Thoracic aorta (tissue), 2 donors: ENCODE measurements at regions not wholly inside any gene's neighbourhood (a gene's known extent, or its start where the extent isn't known, plus 50 kb on each side); places are given as distances from the start of the nearest gene placed in this dataset.

Experiments used
- ATAC-seq: fragments of 150-250 bp; one replicate; pipeline ENCODE4 v1.8.0; 2017; ENCODE audit warnings: low read depth; ENCODE audit not compliant: insufficient number of reproducible peaks, low FRiP score
- DNase-seq: peaks from one replicate; pipeline ENCODE4 v3.0.0-alpha.2; 2020; ENCODE audit warnings: low spot score
- H3K27ac ChIP-seq, 2 donors: fragments of 200-600 bp; sonication (generic); 1 replicate in 1 of 2; 2 replicates in 1 of 2; pipeline ENCODE4 v1.5.1; 2016; ENCODE audit warnings: mild to moderate bottlenecking in 2 of 2, moderate library complexity in 2 of 2
- H3K27me3 ChIP-seq: fragments of 200-600 bp; sonication (generic); replicated peaks from 2 replicates; pipeline ENCODE4 v1.6.0; 2016; ENCODE audit warnings: mild to moderate bottlenecking; ENCODE audit not compliant: insufficient read depth
- H3K36me3 ChIP-seq: fragments of 200-600 bp; sonication (generic); one replicate; pipeline ENCODE4 v1.5.1; 2016
- H3K4me1 ChIP-seq, 2 donors: fragments of 200-600 bp; sonication (generic); 1 replicate in 1 of 2; 2 replicates in 1 of 2; pipeline versions ENCODE4 v1.5.1 to v1.6.0; 2016; ENCODE audit warnings: low read depth in 2 of 2, mild to moderate bottlenecking in 1 of 2; ENCODE audit not compliant: control insufficient read depth in 1 of 2
- H3K4me3 ChIP-seq: fragments of 200-600 bp; sonication (generic); 2 replicates; pipeline ENCODE4 v1.5.1; 2016; ENCODE audit warnings: mild to moderate bottlenecking
- H3K9me3 ChIP-seq: fragments of 200-600 bp; sonication (generic); 2 replicates; pipeline ENCODE4 v1.5.1; 2016
- TF ChIP-seq, protein P1 (sequence below): fragments of 200-600 bp; sonication (generic); IDR thresholded peaks from one replicate; pipeline ENCODE4 v1.5.1; 2019; ENCODE audit warnings: antibody characterized with exemption

DNA sequence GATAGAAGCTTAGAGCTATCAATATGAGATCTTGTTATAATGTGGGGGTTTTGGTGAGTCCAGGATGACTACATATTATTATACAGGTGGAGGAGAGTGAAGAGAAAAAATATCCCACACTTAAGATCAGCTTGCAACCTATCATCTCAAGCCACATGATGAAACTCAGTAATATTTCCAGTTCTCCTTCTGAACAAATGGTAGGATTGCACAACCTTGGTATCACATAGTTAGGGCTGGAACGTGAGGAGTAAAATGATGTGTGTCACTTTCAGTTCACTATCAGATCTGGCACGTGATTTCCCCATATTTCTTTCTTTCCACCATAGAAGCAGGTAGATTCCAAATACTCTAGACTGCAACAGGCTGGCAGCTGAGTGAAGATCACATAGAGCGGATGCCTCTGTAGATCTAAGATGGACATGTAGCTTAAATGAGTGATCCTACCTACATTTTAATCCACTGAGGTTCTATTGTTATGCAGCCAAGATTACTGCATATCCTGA lies 150.6 kb upstream of the ANKRD50 start:
- Histone ChIP-seq H3K36me3 (no peaks in the 10 kb centered on the region), H3K9me3 (no peaks in the 10 kb centered on the region), H3K4me1 (peaks cover 5 to 22% of the 10 kb centered on the region in 2 donors), H3K27me3 (no peaks in the 10 kb centered on the region), H3K4me3 (no peak overlapping the region), H3K27ac (no peak overlapping the region)
- DNase-seq = no peak
- TF ChIP-seq, protein P1, sequence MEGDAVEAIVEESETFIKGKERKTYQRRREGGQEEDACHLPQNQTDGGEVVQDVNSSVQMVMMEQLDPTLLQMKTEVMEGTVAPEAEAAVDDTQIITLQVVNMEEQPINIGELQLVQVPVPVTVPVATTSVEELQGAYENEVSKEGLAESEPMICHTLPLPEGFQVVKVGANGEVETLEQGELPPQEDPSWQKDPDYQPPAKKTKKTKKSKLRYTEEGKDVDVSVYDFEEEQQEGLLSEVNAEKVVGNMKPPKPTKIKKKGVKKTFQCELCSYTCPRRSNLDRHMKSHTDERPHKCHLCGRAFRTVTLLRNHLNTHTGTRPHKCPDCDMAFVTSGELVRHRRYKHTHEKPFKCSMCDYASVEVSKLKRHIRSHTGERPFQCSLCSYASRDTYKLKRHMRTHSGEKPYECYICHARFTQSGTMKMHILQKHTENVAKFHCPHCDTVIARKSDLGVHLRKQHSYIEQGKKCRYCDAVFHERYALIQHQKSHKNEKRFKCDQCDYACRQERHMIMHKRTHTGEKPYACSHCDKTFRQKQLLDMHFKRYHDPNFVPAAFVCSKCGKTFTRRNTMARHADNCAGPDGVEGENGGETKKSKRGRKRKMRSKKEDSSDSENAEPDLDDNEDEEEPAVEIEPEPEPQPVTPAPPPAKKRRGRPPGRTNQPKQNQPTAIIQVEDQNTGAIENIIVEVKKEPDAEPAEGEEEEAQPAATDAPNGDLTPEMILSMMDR = no peak
- no peak for ATAC-seq

DNA sequence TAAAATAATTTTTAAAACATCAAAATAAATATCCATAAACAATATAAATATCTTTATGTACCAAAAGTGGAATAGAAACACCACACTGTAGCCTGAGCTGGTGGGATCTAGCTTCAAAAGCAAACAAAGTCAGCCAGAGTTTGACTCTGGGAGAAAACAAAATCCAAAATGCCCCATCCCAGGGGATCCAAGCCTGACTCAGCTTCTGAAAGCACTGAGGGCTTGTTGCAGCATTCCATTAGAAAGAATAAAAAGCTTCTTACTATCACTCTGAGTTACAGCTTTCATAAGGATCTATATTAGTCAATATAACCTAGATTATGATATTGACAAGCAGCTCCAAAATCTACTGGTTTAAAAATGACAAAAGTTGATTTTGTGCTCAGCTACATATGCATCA lies 149.7 kb upstream of the ANKRD50 start:
- Histone ChIP-seq H3K9me3 (no peaks in the 10 kb centered on the region), H3K4me3 (no peak overlapping the region), H3K27ac (no peak overlapping the region), H3K4me1 (peaks cover 3 to 14% of the 10 kb centered on the region in 2 donors), H3K27me3 (no peaks in the 10 kb centered on the region), H3K36me3 (no peaks in the 10 kb centered on the region)
- ATAC-seq (no peak), DNase-seq (no peak)
- TF ChIP-seq, protein P1 = no peak

DNA sequence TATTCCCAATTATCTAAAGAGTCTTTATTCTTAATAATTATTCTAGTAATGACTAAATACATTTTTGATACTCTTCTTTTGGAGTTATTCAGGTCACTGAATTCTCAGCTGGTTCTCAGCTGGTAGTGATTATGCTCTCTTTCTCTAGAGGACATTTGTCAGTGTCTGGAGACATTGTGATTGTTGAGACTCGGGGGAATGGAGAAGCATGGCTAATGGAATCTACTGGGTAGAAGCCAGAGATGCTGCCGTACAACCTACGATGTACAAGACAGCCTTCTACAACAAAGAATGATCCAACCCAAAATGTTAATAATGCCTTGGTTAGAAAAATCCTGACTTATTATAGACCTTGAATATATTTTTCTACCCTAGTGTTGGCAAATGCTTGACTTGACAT lies 149.2 kb upstream of the ANKRD50 start:
- H3K36me3 ChIP-seq = no peaks in the 10 kb centered on the region
- DNase-seq (no peak), ATAC-seq (no peak)
- no peak overlapping the region for H3K27ac ChIP-seq
- no peak overlapping the region for H3K4me3 ChIP-seq
- TF ChIP-seq, protein P1 = no peak
- H3K4me1 ChIP-seq = peaks cover 3 to 10% of the 10 kb centered on the region in 2 donors
- no peaks in the 10 kb centered on the region for H3K9me3 ChIP-seq
- no peaks in the 10 kb centered on the region for H3K27me3 ChIP-seq

DNA sequence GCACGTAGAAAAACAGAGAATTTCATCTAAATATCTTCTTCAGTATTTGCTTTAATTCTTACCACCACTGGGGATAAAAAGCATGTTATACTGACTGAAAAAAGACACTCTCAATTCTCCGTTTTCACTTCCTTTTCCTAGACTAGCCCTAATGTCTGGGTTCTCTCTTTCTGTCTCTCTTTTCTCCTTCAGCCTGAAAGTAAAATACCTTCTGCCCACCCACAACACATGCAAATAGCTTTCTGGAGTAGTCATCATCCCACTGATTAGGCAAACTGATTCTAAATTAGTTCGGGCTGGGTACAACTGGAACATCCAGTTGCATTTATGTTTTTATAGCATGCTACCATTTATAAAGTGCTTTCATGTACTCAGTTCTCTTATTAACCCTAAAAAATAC lies 142.4 kb upstream of the ANKRD50 start:
- no peak for DNase-seq
- H3K9me3 ChIP-seq = no peaks in the 10 kb centered on the region
- H3K4me1 ChIP-seq = no peaks in the 10 kb centered on the region
- H3K27ac ChIP-seq = no peak overlapping the region
- no peaks in the 10 kb centered on the region for H3K36me3 ChIP-seq
- no peak for ATAC-seq
- no peak overlapping the region for H3K4me3 ChIP-seq
- no peaks in the 10 kb centered on the region for H3K27me3 ChIP-seq
- TF ChIP-seq, protein P1 = no peak

DNA sequence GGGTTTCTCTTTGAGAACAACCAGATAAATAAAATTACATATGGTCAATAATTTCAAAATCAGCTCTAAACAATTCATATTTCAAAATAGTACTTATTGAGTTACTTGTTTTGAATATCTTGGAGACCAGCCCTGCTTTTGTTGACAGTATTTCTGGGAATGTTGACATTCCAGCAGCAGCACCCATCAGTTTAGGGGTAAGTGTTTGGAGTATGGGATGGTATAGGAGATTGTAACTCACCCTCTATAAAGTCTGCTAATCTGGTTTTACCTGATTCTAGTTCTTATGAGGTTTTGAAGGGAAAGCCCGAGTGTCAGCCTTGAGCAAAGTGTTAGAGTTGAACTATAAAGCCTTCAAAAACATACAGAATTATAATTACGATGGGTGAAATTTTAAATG lies 139.2 kb upstream of the ANKRD50 start:
- Histone ChIP-seq H3K4me1 (no peaks in the 10 kb centered on the region), H3K27ac (no peak overlapping the region), H3K36me3 (no peaks in the 10 kb centered on the region), H3K4me3 (no peak overlapping the region), H3K27me3 (no peaks in the 10 kb centered on the region), H3K9me3 (no peaks in the 10 kb centered on the region)
- TF ChIP-seq, protein P1 = no peak
- DNase-seq (no peak), ATAC-seq (no peak)
